MCF 10A (cell line): ENCODE measurements at regions not wholly inside any gene's neighbourhood (a gene's known extent, or its start where the extent isn't known, plus 50 kb on each side); places are given as distances from the start of the nearest gene placed in this dataset.
"Not testable (repeated sequence)": the region's sequence is repeated elsewhere in the genome, so short reads cannot be mapped to it uniquely, and the experiment has no call there.

Source experiments
- BruUV-seq: library from RNA; stranded (reverse); fragments of 400-500 nt; replicated peaks from 2 replicates; lab custom pipeline; 2021; lab: Mats Ljungman, UMichigan
- CTCF ChIA-PET: fragments of 300-600 bp; sonication (Branson Sonifier 250); formaldehyde crosslinking; extraction: SDS; loops from one replicate; lab custom pipeline; 2021; ENCODE audit warnings: antibody characterized with exemption, inconsistent platforms; lab: Yijun Ruan, JAX
- POLR2A ChIA-PET: fragments of 300-600, 350-650 bp; sonication (Branson Sonifier 250); formaldehyde crosslinking; extraction: SDS; loops from one replicate; lab custom pipeline; 2020; ENCODE audit warnings: antibody characterized with exemption, inconsistent platforms; lab: Yijun Ruan, JAX
- DNase-seq: peaks from one replicate; pipeline ENCODE4 v3.0.0-alpha.2; 2018; ENCODE audit not compliant: unreplicated experiment
- H3K27ac Mint-ChIP-seq: one replicate; pipeline ENCODE4 v1.8.0; 2022; ENCODE audit warnings: mild to moderate bottlenecking, low read depth, mixed read lengths; ENCODE audit not compliant: unreplicated experiment
- H3K27me3 Mint-ChIP-seq: one replicate; pipeline ENCODE4 v1.8.0; 2022; ENCODE audit warnings: mixed read lengths; ENCODE audit not compliant: insufficient read depth, unreplicated experiment
- H3K36me3 Mint-ChIP-seq: one replicate; pipeline ENCODE4 v1.8.0; 2022; ENCODE audit warnings: mild to moderate bottlenecking, moderate library complexity, mixed read lengths; ENCODE audit not compliant: insufficient read depth, unreplicated experiment
- H3K4me1 Mint-ChIP-seq: one replicate; pipeline ENCODE4 v1.8.0; 2022; ENCODE audit warnings: mixed read lengths; ENCODE audit not compliant: insufficient read depth, unreplicated experiment
- H3K4me3 Mint-ChIP-seq: one replicate; pipeline ENCODE4 v1.8.0; 2022; ENCODE audit warnings: mild to moderate bottlenecking, moderate library complexity, mixed read lengths; ENCODE audit not compliant: unreplicated experiment
- H3K9me3 Mint-ChIP-seq: one replicate; pipeline ENCODE4 v1.8.0; 2022; ENCODE audit warnings: mixed read lengths; ENCODE audit not compliant: unreplicated experiment
- intact Hi-C: fragments of 100-400 bp; cut with micrococcal nuclease; formaldehyde crosslinking; loops from 2 replicates; pipeline ENCODE4 v1.14.1; 2022

DNA sequence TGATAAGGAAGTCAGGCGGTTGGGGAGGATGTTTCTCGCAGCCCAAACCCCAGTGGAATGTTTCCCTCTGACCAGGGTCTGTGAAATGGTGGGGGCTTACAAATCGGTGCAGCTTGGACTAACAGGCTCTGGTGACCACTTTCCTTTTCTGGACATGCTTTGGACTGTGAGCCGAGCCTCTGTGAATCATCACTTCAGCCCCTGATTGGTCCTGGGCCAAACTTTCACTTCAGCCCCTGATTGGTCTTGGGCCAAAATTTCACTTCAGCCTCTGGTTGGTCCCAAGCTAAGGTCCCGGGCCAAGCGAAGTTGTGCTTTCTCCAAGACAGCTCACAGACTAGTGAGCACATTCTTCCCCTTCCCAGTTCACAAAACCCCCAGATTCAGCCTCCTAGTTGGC, 223.7 kb upstream of the ANKRD20A1 start:
- POLR2A ChIA-PET, CTCF ChIA-PET: not testable (repeated sequence)

DNA sequence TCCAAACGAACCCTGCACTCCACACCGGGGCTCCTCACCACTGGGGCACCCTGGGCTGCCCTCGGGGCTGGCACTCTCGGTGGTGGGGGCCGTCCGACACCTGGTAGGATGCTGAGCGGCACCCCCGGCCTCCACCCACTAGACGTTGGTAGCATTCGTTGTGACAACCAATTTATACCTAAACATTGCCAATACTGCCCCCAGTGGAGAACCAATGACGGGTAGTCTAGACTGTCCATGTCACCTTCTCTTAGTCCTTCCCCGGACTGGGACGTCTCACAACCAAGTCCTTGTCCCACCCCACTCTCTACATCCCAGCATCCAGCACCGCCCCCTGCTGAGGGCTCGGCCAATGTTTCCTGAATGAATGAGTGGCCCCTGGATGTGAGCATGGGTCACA, 246.8 kb upstream of the ANKRD20A1 start:
- CTCF ChIA-PET, H3K27ac Mint-ChIP-seq, H3K9me3 Mint-ChIP-seq, H3K27me3 Mint-ChIP-seq, BruUV-seq, intact Hi-C loops, POLR2A ChIA-PET, H3K36me3 Mint-ChIP-seq, H3K4me3 Mint-ChIP-seq, H3K4me1 Mint-ChIP-seq, DNase-seq: not testable (repeated sequence)

More for the DNA sequence above, 223.7 kb upstream of the ANKRD20A1 start:
- H3K27me3 Mint-ChIP-seq, H3K4me3 Mint-ChIP-seq, DNase-seq, intact Hi-C loops, H3K36me3 Mint-ChIP-seq, H3K4me1 Mint-ChIP-seq, BruUV-seq, H3K27ac Mint-ChIP-seq, H3K9me3 Mint-ChIP-seq: not testable (repeated sequence)

DNA sequence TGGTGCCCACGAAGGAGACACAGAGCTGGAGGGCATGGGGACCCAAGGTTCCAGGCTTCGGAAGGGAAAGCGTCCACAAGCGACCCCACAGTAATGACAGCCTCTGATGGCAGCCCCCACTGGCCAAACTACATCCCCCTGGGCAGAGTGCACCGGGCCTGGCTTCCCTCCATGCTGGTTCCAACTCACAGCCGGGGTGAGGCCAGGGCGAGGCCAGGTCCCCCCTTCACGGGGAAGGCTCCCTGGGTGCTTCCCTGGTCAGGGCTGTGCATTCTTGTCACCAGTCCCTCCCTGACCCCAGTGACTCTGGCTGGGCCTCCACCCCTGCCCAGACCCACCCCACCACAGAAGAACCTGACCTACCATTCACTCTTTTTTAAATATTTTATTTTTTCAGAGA, 248.9 kb upstream of the ANKRD20A1 start:
- POLR2A ChIA-PET, DNase-seq, H3K4me3 Mint-ChIP-seq, H3K4me1 Mint-ChIP-seq, H3K27me3 Mint-ChIP-seq, BruUV-seq, H3K9me3 Mint-ChIP-seq, intact Hi-C loops, H3K36me3 Mint-ChIP-seq, CTCF ChIA-PET, H3K27ac Mint-ChIP-seq: not testable (repeated sequence)

DNA sequence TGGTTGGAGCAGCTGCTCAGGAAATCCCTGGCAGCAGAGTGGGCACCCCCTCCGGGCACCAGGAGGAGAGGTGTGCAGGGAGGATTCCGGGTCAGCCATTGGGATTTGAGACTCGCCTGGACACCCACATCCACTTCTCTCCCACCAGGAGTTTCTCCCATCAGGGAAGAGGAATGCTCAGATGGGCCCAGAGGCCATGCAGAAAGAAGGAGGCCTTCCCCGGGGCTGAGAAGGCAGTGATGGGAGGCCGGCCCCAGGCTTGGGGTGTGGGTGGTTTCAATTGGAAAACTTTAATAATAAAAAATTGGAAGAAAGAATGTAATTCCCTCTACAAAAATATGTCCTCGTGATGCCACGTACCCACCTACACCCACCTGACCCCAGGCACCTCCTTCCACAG, 249.3 kb upstream of the ANKRD20A1 start:
- CTCF ChIA-PET, DNase-seq, H3K4me3 Mint-ChIP-seq, H3K36me3 Mint-ChIP-seq, H3K27ac Mint-ChIP-seq, H3K4me1 Mint-ChIP-seq, H3K9me3 Mint-ChIP-seq, BruUV-seq, intact Hi-C loops, POLR2A ChIA-PET, H3K27me3 Mint-ChIP-seq: not testable (repeated sequence)

DNA sequence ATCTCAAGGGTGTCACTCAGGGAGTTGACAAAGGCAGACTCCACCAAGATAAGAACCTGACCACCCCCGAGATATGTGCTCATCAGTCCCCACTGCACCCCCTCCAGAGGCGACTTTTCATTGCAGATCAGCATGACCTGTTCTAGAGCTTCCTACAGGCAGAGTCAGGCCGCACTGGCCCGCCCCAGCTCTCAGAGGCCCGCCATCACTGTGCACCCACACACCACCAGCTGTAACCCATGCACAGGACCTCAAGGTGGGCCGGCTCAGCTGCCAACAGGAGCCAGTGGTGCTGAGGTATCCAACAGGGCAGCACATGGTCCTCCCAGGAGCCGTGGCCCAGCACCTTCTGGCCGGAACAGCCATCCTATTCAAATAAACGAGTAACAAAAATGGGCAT, 253.6 kb upstream of the ANKRD20A1 start:
- H3K4me1 Mint-ChIP-seq, H3K27me3 Mint-ChIP-seq, BruUV-seq, H3K36me3 Mint-ChIP-seq, CTCF ChIA-PET, POLR2A ChIA-PET, intact Hi-C loops, H3K9me3 Mint-ChIP-seq, DNase-seq, H3K27ac Mint-ChIP-seq, H3K4me3 Mint-ChIP-seq: not testable (repeated sequence)

DNA sequence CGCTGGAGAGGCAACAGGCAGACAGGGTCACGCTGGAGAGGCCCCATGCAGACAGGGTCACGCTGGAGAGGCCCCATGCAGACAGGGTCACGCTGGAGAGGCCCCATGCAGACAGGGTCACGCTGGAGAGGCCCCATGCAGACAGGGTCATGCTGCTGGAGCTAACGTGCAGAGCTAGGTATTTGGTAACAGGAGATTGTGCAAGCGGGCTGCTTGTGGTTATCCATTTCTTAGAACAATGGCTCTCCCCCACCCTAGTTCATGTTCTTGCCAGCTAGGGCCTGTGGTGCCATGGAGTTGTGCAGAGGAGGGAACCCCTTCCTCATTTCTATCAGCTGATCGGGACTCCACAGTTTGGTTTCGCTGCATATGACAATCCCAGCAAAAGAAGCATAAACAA, 255.1 kb upstream of the ANKRD20A1 start:
- BruUV-seq, H3K27me3 Mint-ChIP-seq, CTCF ChIA-PET, DNase-seq, intact Hi-C loops, H3K4me1 Mint-ChIP-seq, H3K36me3 Mint-ChIP-seq, POLR2A ChIA-PET, H3K27ac Mint-ChIP-seq, H3K4me3 Mint-ChIP-seq, H3K9me3 Mint-ChIP-seq: not testable (repeated sequence)

DNA sequence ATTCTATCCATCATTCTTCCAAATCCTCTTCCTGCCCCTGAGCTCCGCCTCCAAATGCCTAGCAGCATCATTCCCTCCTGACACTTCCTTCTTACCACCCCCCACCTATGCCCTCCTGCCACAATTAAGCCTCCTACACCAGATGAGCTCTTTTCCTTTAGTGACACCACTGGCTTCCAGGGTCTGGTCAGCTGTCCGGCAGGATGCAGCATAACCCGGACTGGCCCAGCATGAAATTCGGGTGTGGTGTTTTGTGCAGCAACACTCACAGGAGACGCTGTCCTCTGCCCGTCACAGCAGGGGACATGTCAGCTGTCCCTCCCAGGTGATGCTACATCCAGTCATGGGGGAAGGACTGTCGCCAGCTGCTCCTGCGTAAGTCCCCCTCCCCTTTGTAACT, 266.3 kb upstream of the ANKRD20A1 start:
- H3K4me1 Mint-ChIP-seq, H3K4me3 Mint-ChIP-seq, H3K27ac Mint-ChIP-seq, intact Hi-C loops, H3K27me3 Mint-ChIP-seq, CTCF ChIA-PET, POLR2A ChIA-PET, BruUV-seq, H3K9me3 Mint-ChIP-seq, DNase-seq, H3K36me3 Mint-ChIP-seq: not testable (repeated sequence)

DNA sequence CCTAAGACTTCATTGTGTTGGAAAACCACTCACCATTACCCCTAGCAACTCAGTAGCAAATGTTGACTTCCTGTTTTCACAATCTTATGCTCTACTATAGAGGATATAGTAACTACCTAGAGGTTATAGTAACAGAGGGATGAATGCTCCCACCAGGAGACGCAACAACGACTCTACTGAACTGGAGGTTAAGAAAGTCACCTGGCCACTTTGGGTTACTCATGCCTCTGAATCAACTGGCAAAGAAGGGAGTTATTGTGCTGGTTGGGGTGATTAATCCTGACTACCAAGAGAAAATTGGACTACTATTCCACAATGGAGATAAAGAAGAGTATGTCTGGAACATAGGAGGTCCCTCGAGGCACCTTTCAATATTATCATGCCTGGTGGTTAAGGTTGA, 302.9 kb upstream of the ANKRD20A1 start:
- BruUV-seq, POLR2A ChIA-PET, DNase-seq, H3K27me3 Mint-ChIP-seq, H3K4me3 Mint-ChIP-seq, CTCF ChIA-PET, H3K9me3 Mint-ChIP-seq, H3K27ac Mint-ChIP-seq, intact Hi-C loops, H3K36me3 Mint-ChIP-seq, H3K4me1 Mint-ChIP-seq: not testable (repeated sequence)

DNA sequence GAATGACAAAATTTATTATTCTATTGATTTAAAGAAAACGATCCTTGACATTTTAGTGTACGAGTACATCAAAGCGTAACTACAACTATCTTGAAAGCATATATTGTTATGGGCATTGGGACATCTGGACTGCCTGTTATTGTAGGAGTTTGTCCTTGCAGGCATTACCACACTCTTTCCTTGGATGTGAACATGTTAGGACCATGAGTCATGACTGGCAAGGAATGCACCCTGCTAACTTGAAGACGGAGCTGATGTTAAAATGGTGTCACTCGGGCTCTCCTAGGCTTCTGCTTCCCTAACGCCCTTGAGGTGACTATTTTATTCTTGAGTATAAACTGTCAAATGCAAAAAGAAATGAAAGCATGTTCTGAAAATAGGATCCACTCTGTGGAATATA, 308.7 kb upstream of the ANKRD20A1 start:
- DNase-seq, H3K4me3 Mint-ChIP-seq, POLR2A ChIA-PET, H3K27me3 Mint-ChIP-seq, H3K4me1 Mint-ChIP-seq, H3K27ac Mint-ChIP-seq, CTCF ChIA-PET, intact Hi-C loops, H3K9me3 Mint-ChIP-seq, H3K36me3 Mint-ChIP-seq, BruUV-seq: not testable (repeated sequence)

DNA sequence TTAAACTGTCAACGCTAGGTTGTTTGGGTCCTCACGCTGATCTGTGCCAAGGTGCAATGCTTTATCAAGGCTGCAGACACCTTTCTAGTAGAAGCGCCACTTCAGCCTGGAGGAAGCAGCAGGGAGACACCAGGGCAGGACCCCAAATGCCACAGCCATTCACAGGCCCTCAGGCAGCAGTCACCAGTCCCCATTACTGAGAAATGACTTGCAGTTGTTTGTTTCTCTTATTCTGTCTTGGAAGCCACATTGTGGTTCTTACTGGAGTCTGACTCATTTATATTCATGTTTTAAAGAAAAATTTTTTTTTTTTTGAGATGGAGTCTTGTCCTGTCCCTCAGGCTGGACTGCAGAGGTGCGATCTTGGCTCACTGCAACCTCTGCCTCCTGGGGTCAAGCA, 328.9 kb upstream of the ANKRD20A1 start:
- H3K27me3 Mint-ChIP-seq, POLR2A ChIA-PET: not testable (repeated sequence)

More for the DNA sequence above, 328.9 kb upstream of the ANKRD20A1 start:
- DNase-seq, H3K4me1 Mint-ChIP-seq, H3K9me3 Mint-ChIP-seq, CTCF ChIA-PET, H3K4me3 Mint-ChIP-seq, BruUV-seq, intact Hi-C loops, H3K27ac Mint-ChIP-seq, H3K36me3 Mint-ChIP-seq: not testable (repeated sequence)
